Embryonic facial prominence (tissue), 1 donor: ENCODE measurements at regions not wholly inside any gene's neighbourhood (a gene's known extent, or its start where the extent isn't known, plus 50 kb on each side); places are given as distances from the start of the nearest gene placed in this dataset.

Experiments used
- DNase-seq: peaks from one replicate; pipeline ENCODE4 v3.0.0-alpha.2; 2016; ENCODE audit errors: extremely low spot score

DNA sequence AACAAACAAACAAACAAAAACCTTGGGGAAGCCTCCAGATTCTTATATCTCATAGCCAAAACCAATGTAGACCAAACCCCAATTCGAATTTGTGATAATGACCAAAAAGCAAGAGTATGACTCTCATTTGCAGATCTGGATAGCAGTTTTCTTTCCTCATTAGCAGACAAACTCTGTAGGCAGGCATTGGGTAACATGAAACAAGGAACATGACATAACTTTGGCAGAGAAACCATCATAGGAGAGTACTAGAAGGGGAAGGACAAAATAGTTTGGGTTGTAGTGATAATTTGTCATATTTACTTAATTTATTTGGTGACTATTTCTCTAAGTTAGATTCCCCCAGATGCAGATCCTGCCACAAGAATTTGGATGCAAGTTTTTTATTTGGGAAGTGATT lies 187.8 kb downstream of the MID1IP1 start:
- no peak for DNase-seq

DNA sequence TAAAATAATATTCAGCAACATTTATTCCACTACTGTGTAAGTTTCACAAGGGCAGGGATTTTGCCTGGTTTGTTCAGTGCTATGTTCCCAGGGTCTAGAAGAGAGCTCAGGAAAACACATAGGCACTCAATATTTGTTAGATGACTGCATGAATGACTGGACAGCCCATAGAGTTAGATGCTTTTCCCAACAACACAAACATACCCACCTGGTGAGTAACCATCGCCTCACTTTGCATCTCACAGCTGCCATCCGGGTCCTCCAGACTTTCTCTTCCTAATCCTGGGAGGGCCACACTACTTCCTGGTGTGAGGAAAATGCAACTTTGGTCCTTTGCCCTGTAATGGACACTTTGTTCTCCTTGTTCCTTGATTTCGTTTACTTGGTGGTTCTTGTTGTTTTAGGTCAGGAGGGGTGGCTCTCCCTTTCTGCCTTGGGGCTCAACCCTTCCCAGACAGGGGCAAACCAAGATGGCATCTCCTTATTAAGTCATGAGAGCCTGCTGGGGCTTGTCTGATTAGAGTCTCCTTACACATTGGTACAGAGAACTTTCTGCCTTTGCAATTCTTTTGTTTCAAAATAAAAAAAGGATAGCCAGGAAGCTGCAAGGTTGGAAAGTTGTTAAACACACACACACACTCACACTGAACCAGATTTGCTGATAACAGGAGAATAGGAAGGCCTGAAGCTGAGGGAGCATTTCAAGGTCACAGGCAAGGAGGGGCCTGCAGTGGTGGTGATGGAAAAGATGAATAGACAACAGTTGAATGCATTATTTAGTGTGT lies 190.6 kb downstream of the MID1IP1 start:
- no peak for DNase-seq

GRCh38 chrX:38992441-38993096 lies 191.3 kb downstream of the MID1IP1 start:
- no peak for DNase-seq

- no peak for DNase-seq
Observed at GRCh38 chrX:38993500-38993899, 192.2 kb downstream of the MID1IP1 start.

- DNase-seq = no peak
Observed at GRCh38 chrX:38999099-38999498, 197.8 kb downstream of the MID1IP1 start.

GRCh38 chrX:38999967-39000745 lies 198.9 kb downstream of the MID1IP1 start:
- no peak for DNase-seq

- no peak for DNase-seq
Observed at GRCh38 chrX:39000802-39001201, 199.5 kb downstream of the MID1IP1 start.

GRCh38 chrX:39002466-39002865 lies 201.2 kb downstream of the MID1IP1 start:
- DNase-seq = no peak

GRCh38 chrX:39008549-39008948 lies 207.3 kb downstream of the MID1IP1 start:
- no peak for DNase-seq

DNA sequence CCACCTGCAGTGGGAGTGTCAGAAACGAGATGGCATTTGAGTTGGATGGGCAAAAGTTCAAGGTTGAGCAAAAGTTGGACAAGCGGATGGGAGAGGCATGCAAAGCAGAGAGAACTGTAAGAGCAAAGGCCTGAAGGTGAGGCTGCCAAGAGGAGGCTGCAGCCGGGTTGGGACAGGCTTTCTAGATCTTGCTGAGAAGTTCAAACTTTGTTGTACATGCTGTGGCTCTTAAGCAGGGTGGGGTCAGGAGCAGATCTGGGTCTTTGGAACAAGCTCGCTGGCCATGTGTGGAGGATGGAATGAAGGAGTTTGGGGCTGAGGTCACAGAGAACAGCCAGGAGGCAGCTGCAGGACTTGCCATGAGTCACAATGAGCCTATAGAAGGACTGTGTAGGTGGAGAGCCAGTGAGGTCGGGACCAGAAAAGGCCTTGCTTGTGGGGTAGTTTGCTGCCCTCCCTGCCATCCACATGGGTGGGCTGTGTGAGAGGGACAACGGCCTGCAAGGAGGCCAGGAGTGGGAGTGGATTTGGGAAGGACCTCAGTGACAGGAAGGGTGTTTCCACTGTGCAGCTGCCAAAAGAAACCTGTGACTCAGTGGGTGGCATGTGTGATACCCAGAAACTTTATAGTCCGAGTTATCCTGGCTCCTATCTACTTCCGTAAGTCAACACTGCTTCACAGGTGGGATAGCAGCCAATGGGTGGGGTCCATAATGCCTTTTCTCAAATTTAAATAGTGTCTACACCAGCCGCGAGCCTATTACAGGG lies 210.4 kb downstream of the MID1IP1 start:
- DNase-seq = no peak

DNA sequence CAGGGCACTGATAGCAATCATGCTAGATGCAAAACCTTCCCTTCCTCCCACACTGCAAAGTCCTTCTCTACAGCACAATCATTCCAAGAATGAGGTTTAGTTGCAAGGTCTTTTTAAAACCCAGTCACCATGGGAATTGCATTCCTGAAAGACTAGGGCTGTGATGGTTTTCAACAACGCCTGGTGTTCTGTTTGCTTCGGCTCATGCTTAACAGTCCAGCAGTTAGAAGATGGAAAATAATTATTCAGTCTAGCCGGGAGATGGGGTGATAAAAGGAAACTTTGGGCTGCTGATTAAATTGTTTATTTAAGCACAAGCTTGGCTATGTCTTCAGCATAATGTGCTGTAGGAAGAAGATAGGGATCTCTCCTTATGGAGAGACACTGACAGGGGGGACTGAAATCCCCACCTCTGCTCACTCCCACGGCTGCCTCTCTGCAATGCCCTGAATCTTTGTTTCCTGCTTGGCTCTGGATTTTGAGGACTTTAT lies 211.4 kb downstream of the MID1IP1 start:
- no peak for DNase-seq

DNA sequence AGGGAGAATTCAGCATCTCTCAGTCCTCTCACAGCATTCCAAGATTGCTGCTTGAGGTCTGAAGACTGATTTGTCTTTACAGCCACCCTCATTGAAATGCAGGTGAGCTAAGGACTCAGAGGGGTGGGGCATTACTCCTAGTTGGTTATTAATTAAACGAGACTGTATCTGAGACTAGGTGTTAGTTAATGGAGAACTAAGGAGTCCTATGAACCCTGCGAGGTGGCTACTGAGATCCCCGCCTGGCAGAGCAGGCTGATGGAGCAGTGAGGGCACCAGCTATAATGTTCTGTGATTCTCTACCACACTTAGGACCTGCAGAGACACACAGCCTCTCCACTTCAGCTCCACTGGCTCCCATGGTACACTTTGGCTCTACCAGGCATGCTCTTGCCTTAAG lies 215.3 kb downstream of the MID1IP1 start:
- no peak for DNase-seq

DNA sequence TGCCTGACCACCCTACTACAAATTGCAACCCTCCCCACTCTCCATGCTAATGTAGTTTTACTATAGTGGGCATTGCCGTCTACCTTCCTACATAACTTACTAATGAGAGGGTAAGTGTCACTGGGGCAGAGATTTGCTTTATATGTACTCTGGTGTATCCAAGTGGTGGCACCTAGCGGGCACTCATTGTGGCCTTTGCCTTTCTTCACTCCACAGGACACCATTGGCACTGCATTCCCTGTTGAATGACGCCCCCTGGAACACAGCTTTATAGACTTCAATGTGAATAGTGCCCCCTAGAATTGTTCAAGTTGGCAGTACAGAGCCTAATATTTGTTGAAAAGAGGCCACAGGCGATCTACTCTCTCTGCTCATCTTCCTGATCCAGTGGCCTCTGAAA lies 215.8 kb downstream of the MID1IP1 start:
- no peak for DNase-seq

DNA sequence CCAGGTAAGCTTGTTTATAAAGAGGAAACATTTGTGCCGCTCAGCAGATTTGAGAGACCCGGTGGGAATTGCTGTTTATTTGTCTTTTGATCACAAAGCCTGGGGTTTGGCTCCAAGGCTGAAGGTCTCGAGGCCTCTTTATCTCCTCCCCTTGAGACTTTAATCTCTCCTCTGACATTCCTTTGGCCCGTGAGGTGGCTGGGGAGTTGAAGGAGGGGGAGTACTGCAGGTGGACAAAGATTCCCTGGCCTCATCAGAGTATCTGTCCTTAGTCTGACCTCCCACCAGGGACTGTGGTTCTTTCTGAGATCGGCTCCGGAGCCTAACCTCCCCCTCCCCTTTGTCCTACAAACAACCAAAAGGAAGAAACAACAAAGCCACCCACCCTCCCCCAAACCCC lies 216.5 kb downstream of the MID1IP1 start:
- DNase-seq = no peak

GRCh38 chrX:39018541-39018940 lies 217.3 kb downstream of the MID1IP1 start:
- no peak for DNase-seq

DNA sequence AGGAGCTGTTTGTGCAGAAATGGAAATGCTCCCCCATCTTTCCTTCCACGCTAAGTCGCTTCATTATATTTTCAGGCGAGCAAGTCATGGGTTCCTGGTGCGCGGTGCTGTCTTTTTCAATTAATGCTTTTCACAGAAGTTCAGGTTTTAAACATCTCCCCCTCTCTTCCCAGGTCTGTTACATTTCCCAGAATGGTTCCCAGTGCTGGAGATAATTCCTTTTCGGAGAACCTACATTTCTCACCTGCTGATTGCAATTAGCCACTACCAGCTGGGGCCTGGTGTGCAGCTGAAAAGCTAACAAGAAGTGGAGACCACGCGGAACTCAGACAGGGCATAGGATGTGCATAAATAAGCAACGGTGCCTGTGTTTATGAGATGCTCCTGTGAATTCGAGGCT lies 217.8 kb downstream of the MID1IP1 start:
- DNase-seq = no peak

DNA sequence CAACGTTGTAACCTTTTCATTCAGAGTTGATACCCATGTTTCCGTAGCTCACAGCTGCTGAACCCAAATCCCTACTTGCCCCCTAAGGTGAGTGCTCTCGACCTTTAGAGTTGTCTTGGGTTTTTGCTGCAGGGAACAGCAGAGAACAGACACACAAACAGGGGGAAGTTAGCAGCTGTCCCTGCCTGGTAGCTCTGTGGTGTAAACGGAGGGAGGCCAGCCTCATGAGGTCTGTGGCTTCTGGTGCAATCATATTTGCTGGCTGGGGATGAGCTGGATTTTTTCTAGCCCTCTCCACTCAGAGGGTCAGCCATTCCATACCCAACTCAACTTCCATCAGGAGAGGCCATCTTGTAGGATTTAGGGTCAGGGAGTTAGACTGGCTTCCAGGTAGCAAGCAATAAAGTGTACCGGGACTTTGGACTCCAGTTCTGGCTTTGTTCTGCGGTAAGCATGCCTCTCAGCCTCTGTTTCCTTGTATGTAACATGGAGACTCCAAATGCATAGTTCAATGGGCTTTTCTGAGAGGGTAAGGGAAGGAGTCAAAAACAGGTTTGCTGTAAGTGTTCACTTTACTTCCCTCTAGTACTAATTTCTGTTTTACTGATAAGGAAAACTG lies 218.9 kb downstream of the MID1IP1 start:
- DNase-seq = no peak

- DNase-seq = no peak
Observed at GRCh38 chrX:39022106-39022505, 220.8 kb downstream of the MID1IP1 start.

- no peak for DNase-seq
Observed at GRCh38 chrX:39029221-39029620, 228.0 kb downstream of the MID1IP1 start.

- no peak for DNase-seq
Observed at GRCh38 chrX:39030636-39031035, 229.4 kb downstream of the MID1IP1 start.

- DNase-seq = no peak
Observed at GRCh38 chrX:39039890-39040289, 238.6 kb downstream of the MID1IP1 start.
